IMR-90 (cell line): ENCODE measurements at regions not wholly inside any gene's neighbourhood (a gene's known extent, or its start where the extent isn't known, plus 50 kb on each side); places are given as distances from the start of the nearest gene placed in this dataset.

Source experiments
- ATAC-seq: fragments of 200-7000 bp; cut with Tn5 transposase; 2 replicates; pipeline ENCODE4 v1.9.1; 2020; ENCODE audit warnings: low read depth, mild to moderate bottlenecking, moderate library complexity
- BruUV-seq: library from RNA; stranded (reverse); fragments of 400-500 nt; replicated peaks from 2 replicates; lab custom pipeline; 2021; lab: Mats Ljungman, UMichigan
- CTCF ChIA-PET: fragments of 300-600 bp; formaldehyde crosslinking; extraction: SDS; loops from one replicate; lab custom pipeline; 2021; ENCODE audit warnings: antibody characterized with exemption; lab: Yijun Ruan, JAX
- POLR2A ChIA-PET: fragments of 300-600 bp; sonication (Branson Sonifier 250); formaldehyde crosslinking; loops from one replicate; lab custom pipeline; 2022; ENCODE audit warnings: antibody characterized with exemption; ENCODE audit not compliant: unreplicated experiment; lab: Charles Lee
- DNase-seq: peaks from one replicate; pipeline ENCODE4 v3.0.0; 2013
- H2AFZ ChIP-seq: replicated peaks from 2 replicates; pipeline ENCODE3; 2013; ENCODE audit warnings: low read length, mild to moderate bottlenecking; ENCODE audit not compliant: poor library complexity
- H2AK5ac ChIP-seq: 2 replicates; pipeline ENCODE4 v1.6.1; 2013; ENCODE audit warnings: low read depth, low read length, inconsistent platforms
- H2AK9ac ChIP-seq: replicated peaks from 2 replicates; pipeline ENCODE3; 2013; ENCODE audit warnings: mild to moderate bottlenecking, low read depth, low read length, moderate library complexity; ENCODE audit not compliant: poor library complexity
- H2BK120ac ChIP-seq: 2 replicates; pipeline ENCODE4 v1.6.1; 2013; ENCODE audit warnings: low read depth, low read length, inconsistent platforms
- H2BK15ac ChIP-seq: 3 replicates; pipeline ENCODE4 v1.6.1; 2013; ENCODE audit warnings: low read depth, low read length, inconsistent platforms
- H2BK20ac ChIP-seq: 2 replicates; pipeline ENCODE4 v1.6.1; 2013; ENCODE audit warnings: low read depth, mild to moderate bottlenecking, inconsistent platforms, low read length, moderate library complexity
- H2BK5ac ChIP-seq: 2 replicates; pipeline ENCODE4 v1.6.1; 2013; ENCODE audit warnings: mild to moderate bottlenecking, low read depth, low read length, inconsistent platforms; ENCODE audit not compliant: poor library complexity, severe bottlenecking
- H3K14ac ChIP-seq: replicated peaks from 2 replicates; pipeline ENCODE4 v1.6.1; 2013; ENCODE audit warnings: low read depth, low read length, inconsistent platforms
- H3K18ac ChIP-seq: 2 replicates; pipeline ENCODE4 v1.6.1; 2013; ENCODE audit warnings: low read depth, low read length, control low read depth
- H3K23ac ChIP-seq: 2 replicates; pipeline ENCODE4 v1.6.1; 2013; ENCODE audit warnings: low read depth, low read length, inconsistent platforms
- H3K27ac ChIP-seq: 2 replicates; pipeline ENCODE4 v1.5.1; 2013; ENCODE audit warnings: mild to moderate bottlenecking, control low read depth, low read length; ENCODE audit not compliant: insufficient read depth
- H3K27me3 ChIP-seq: 2 replicates; pipeline ENCODE4 v1.6.1; 2013; ENCODE audit warnings: low read length; ENCODE audit not compliant: control insufficient read depth, insufficient read depth
- H3K36me3 ChIP-seq: 2 replicates; pipeline ENCODE4 v1.6.1; 2013; ENCODE audit warnings: low read length, mixed read lengths; ENCODE audit not compliant: control insufficient read depth, insufficient read depth
- H3K4ac ChIP-seq: 2 replicates; pipeline ENCODE4 v1.6.1; 2013; ENCODE audit warnings: low read depth, low read length, inconsistent platforms
- H3K4me1 ChIP-seq: 2 replicates; pipeline ENCODE4 v1.6.1; 2013; ENCODE audit warnings: low read length, mixed read lengths; ENCODE audit not compliant: control insufficient read depth, insufficient read depth
- H3K4me2 ChIP-seq: 2 replicates; pipeline ENCODE4 v1.6.1; 2013; ENCODE audit warnings: low read depth, mild to moderate bottlenecking, control low read depth, low read length, moderate library complexity
- H3K4me3 ChIP-seq: 2 replicates; pipeline ENCODE4 v1.5.1; 2013; ENCODE audit warnings: low read depth, mild to moderate bottlenecking, control low read depth, low read length, moderate library complexity; ENCODE audit not compliant: insufficient read depth
- H3K56ac ChIP-seq: 2 replicates; pipeline ENCODE4 v1.6.1; 2013; ENCODE audit warnings: low read length, inconsistent platforms; ENCODE audit not compliant: insufficient read depth; ENCODE audit errors: extremely low read depth
- H3K79me1 ChIP-seq, 2 experiments: 2 replicates each; pipeline ENCODE4 v1.6.1; 2013; ENCODE audit warnings: low read length in 2 of 2, inconsistent platforms in 1 of 2, low read depth in 1 of 2
- H3K9ac ChIP-seq: 2 replicates; pipeline ENCODE4 v1.6.1; 2013; ENCODE audit warnings: low read depth, low read length, control low read depth
- H3K9me1 ChIP-seq: 2 replicates; pipeline ENCODE4 v1.6.1; 2013; ENCODE audit warnings: low read length, inconsistent platforms; ENCODE audit not compliant: insufficient read depth
- H3K9me3 ChIP-seq: 2 replicates; pipeline ENCODE4 v1.6.1; 2013; ENCODE audit warnings: low read length; ENCODE audit not compliant: control insufficient read depth, insufficient read depth
- H4K20me1 ChIP-seq: 2 replicates; pipeline ENCODE4 v1.6.1; 2013; ENCODE audit warnings: low read length, inconsistent platforms; ENCODE audit not compliant: insufficient read depth
- H4K5ac ChIP-seq: 2 replicates; pipeline ENCODE4 v1.6.1; 2013; ENCODE audit warnings: mild to moderate bottlenecking, low read depth, low read length, control low read depth
- H4K8ac ChIP-seq, 2 experiments: 2 replicates each; pipeline ENCODE4 v1.6.1; 2013; ENCODE audit warnings: low read depth in 2 of 2, low read length in 2 of 2, control low read depth in 1 of 2, inconsistent platforms in 1 of 2
- H4K91ac ChIP-seq: 2 replicates; pipeline ENCODE4 v1.6.1; 2013; ENCODE audit warnings: low read depth, low read length, inconsistent platforms; ENCODE audit not compliant: insufficient read depth
- ELK1 ChIP-seq: fragments of 150-350 bp; IDR thresholded peaks from 2 replicates; pipeline ENCODE4 v1.6.1; 2016; ENCODE audit warnings: low read depth, mild to moderate bottlenecking, low read length, moderate library complexity, borderline replicate concordance
- WGBS, 2 experiments: methylation state at CpG; one replicate each; pipeline versions ENCODE4 v1.1.5 to v1.1.7; 2013; ENCODE audit warnings: missing lambda C conversion rate in 2 of 2; ENCODE audit not compliant: insufficient read length in 1 of 2; ENCODE audit errors: extremely low coverage in 2 of 2; 5-methylcytosine and 5-hydroxymethylcytosine counted together
- dilution Hi-C: fragments of 300-500 bp; cut with HindIII; formaldehyde crosslinking; loops from one replicate; pipeline ENCODE4 v1.14.3; 2018; ENCODE audit warnings: low sequenced_read_pairs; ENCODE audit not compliant: unreplicated experiment
- in situ Hi-C: fragments of 300-500 bp; cut with MboI; formaldehyde crosslinking; loops from 3 replicates; pipeline ENCODE4 v1.14.3; 2019; ENCODE audit warnings: low sequenced_read_pairs, inconsistent platforms, mixed read lengths
- intact Hi-C: fragments of 100-400 bp; cut with micrococcal nuclease; formaldehyde crosslinking; loops from 2 replicates; pipeline ENCODE4 v1.10.0; 2022
- TF ChIP-seq, protein P1 (sequence below): fragments of 150-350 bp; IDR thresholded peaks from 2 replicates; pipeline ENCODE4 v1.6.1; 2017; ENCODE audit warnings: mild to moderate bottlenecking, antibody characterized with exemption, low read length, low read depth

DNA sequence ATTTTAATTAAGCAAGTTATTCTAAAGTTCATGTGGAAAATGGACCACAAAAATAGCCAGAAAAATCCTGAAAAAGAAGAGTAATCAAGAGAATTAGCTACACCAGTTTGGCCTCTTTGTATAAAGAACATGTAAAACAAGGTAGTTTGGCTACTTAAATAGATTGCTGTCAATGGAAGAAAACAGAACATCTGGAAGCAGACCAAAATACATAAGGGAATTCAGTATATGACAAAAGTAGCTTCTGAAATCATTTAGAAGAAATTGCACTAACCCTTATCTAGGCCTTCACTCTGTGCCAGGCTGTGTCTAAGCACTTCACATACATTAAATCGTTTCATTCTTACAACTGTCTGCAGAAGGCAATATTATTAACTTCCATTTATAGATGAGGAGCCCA lies 156.6 kb downstream of the PRDM6 start:
- dilution Hi-C loops: no loop called here
- ATAC-seq: no peak

More for the DNA sequence above, 156.6 kb downstream of the PRDM6 start:
- Histone ChIP-seq H4K91ac (no peak overlapping the region), H3K4ac (no peak overlapping the region), H2AFZ (no peak overlapping the region), H4K8ac (no peak overlapping the region), H4K5ac (no peak overlapping the region), H3K36me3 (no peaks in the 10 kb centered on the region), H3K18ac (no peak overlapping the region), H3K27me3 (no peaks in the 10 kb centered on the region), H3K79me1 (no peaks in the 10 kb centered on the region), H2AK5ac (no peak overlapping the region), H2AK9ac (no peak overlapping the region), H3K9me1 (no peaks in the 10 kb centered on the region), H2BK5ac (no peak overlapping the region), H3K14ac (no peak overlapping the region), H2BK120ac (no peak overlapping the region), H2BK15ac (no peak overlapping the region), H3K27ac (no peak overlapping the region), H3K9ac (no peak overlapping the region), H3K9me3 (no peaks in the 10 kb centered on the region), H3K4me3 (no peak overlapping the region), H3K56ac (no peak overlapping the region), H4K20me1 (no peaks in the 10 kb centered on the region), H3K4me2 (no peak overlapping the region), H3K23ac (no peak overlapping the region), H3K4me1 (no peaks in the 10 kb centered on the region), H2BK20ac (no peak overlapping the region)
- no CpG with 5 or more reads among the region's 1 CpG for WGBS, 2 experiments
- intact Hi-C loops (no loop called here), in situ Hi-C loops (no loop called here)
- POLR2A ChIA-PET: no interaction called here
- no peak for DNase-seq
- TF ChIP-seq, protein P1, sequence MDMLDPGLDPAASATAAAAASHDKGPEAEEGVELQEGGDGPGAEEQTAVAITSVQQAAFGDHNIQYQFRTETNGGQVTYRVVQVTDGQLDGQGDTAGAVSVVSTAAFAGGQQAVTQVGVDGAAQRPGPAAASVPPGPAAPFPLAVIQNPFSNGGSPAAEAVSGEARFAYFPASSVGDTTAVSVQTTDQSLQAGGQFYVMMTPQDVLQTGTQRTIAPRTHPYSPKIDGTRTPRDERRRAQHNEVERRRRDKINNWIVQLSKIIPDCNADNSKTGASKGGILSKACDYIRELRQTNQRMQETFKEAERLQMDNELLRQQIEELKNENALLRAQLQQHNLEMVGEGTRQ: no peak
- TF ChIP-seq ELK1: no peak
- no TSS peak for BruUV-seq
- CTCF ChIA-PET: no interaction called here
